ENCODE measurements at regions not wholly inside any gene's neighbourhood (a gene's known extent, or its start where the extent isn't known, plus 50 kb on each side); places are given as distances from the start of the nearest gene placed in this dataset.

- Mint-ChIP-seq H3K9me3 (ENCODE audit: insufficient read depth) (no peaks in the 10 kb centered on the region), H3K27me3 (no peaks in the 10 kb centered on the region), H3K4me1 (no peaks in the 10 kb centered on the region), H3K4me3 (no peak overlapping the region), H3K27ac (no peak overlapping the region)
- ChIA-PET CTCF (no interaction called here), POLR2A (no interaction called here)
- Histone ChIP-seq H3K27me3 (replicated peaks in 1 of 4; ENCODE audit: control extremely low read depth in 1 of 4, control insufficient read depth in 3 of 4, insufficient read depth in 4 of 4, low read length in 3 of 4) (no peaks in the 10 kb centered on the region), H3K9ac (ENCODE audit: low read length) (no peak overlapping the region), H2AFZ (ENCODE audit: insufficient read depth, low read depth, low read length, poor library complexity, severe bottlenecking) (no peak overlapping the region), H3K4me3 (ENCODE audit: control extremely low read depth in 1 of 5, extremely low read depth in 1 of 5, insufficient read depth in 1 of 5, low read depth in 2 of 5, low read length in 4 of 5) (no peak overlapping the region), H3K4me1 (ENCODE audit: control insufficient read depth in 2 of 2, insufficient read depth in 2 of 2, low read length in 2 of 2) (no peaks in the 10 kb centered on the region), H3K27ac (ENCODE audit: low read length in 2 of 2) (no peak overlapping the region), H3K36me3 (replicated peaks in 1 of 2; ENCODE audit: control extremely low read depth in 1 of 2, control insufficient read depth in 1 of 2, extremely low read depth in 1 of 2, insufficient read depth in 2 of 2, low read length in 1 of 2) (no peaks in the 10 kb centered on the region), H3K4me2 (replicated peaks; ENCODE audit: low read depth, low read length, poor library complexity, severe bottlenecking) (no peak overlapping the region), H4K20me1 (ENCODE audit: control insufficient read depth, insufficient read depth, low read length, poor library complexity, severe bottlenecking) (no peaks in the 10 kb centered on the region), H3K9me3 (ENCODE audit: control extremely low read depth in 1 of 3, control insufficient read depth in 2 of 3, insufficient read depth in 1 of 3, low read length in 2 of 3) (no peaks in the 10 kb centered on the region), H3K79me2 (ENCODE audit: control insufficient read depth, insufficient read depth, low read length) (no peaks in the 10 kb centered on the region)
- no peak for TF ChIP-seq CTCF (IDR thresholded peaks at IDR 0.05)
- no peak for TF ChIP-seq EZH2 (IDR thresholded peaks at IDR 0.05; ENCODE audit: borderline replicate concordance, insufficient read depth, low read depth, low read length, poor library complexity, severe bottlenecking)
- intact Hi-C loops (cut with micrococcal nuclease) = no loop called here
- DNase-seq (no peak), ATAC-seq (ENCODE audit: low read depth) (no peak)
- 80% methylated on average over 2 of the region's 4 CpGs for WGBS (ENCODE audit: insufficient coverage)
These were observed 502.2 kb upstream of the DAB1 start for GRCh38 chr1:57926025-57926552.

- Mint-ChIP-seq H3K27ac (no peak overlapping the region), H3K27me3 (no peaks in the 10 kb centered on the region), H3K9me3 (ENCODE audit: insufficient read depth) (no peaks in the 10 kb centered on the region), H3K4me3 (no peak overlapping the region), H3K4me1 (no peaks in the 10 kb centered on the region)
- Histone ChIP-seq H3K4me1 (ENCODE audit: control insufficient read depth in 2 of 2, insufficient read depth in 2 of 2, low read length in 2 of 2) (no peaks in the 10 kb centered on the region), H3K27ac (ENCODE audit: low read length in 2 of 2) (no peak overlapping the region), H3K27me3 (replicated peaks in 1 of 4; ENCODE audit: control extremely low read depth in 1 of 4, control insufficient read depth in 3 of 4, insufficient read depth in 4 of 4, low read length in 3 of 4) (no peaks in the 10 kb centered on the region), H3K36me3 (replicated peaks in 1 of 2; ENCODE audit: control extremely low read depth in 1 of 2, control insufficient read depth in 1 of 2, extremely low read depth in 1 of 2, insufficient read depth in 2 of 2, low read length in 1 of 2) (no peaks in the 10 kb centered on the region), H4K20me1 (ENCODE audit: control insufficient read depth, insufficient read depth, low read length, poor library complexity, severe bottlenecking) (no peaks in the 10 kb centered on the region), H3K4me2 (replicated peaks; ENCODE audit: low read depth, low read length, poor library complexity, severe bottlenecking) (no peak overlapping the region), H3K4me3 (ENCODE audit: control extremely low read depth in 1 of 5, extremely low read depth in 1 of 5, insufficient read depth in 1 of 5, low read depth in 2 of 5, low read length in 4 of 5) (no peak overlapping the region), H2AFZ (ENCODE audit: insufficient read depth, low read depth, low read length, poor library complexity, severe bottlenecking) (no peak overlapping the region), H3K9me3 (ENCODE audit: control extremely low read depth in 1 of 3, control insufficient read depth in 2 of 3, insufficient read depth in 1 of 3, low read length in 2 of 3) (no peaks in the 10 kb centered on the region), H3K9ac (ENCODE audit: low read length) (no peak overlapping the region), H3K79me2 (ENCODE audit: control insufficient read depth, insufficient read depth, low read length) (no peaks in the 10 kb centered on the region)
- ChIA-PET CTCF (no interaction called here), POLR2A (no interaction called here)
- no peak for TF ChIP-seq EZH2 (IDR thresholded peaks at IDR 0.05; ENCODE audit: borderline replicate concordance, insufficient read depth, low read depth, low read length, poor library complexity, severe bottlenecking)
- TF ChIP-seq CTCF (IDR thresholded peaks at IDR 0.05) = no peak
- ATAC-seq (ENCODE audit: low read depth) (no peak), DNase-seq (no peak)
- WGBS (ENCODE audit: insufficient coverage) = 87% methylated on average over 2 of the region's 2 CpGs
- intact Hi-C loops (cut with micrococcal nuclease) = no loop called here
These were observed 501.4 kb upstream of the DAB1 start for GRCh38 chr1:57925226-57925625.
